HepG2 (cell line): ENCODE measurements at regions not wholly inside any gene's neighbourhood (a gene's known extent, or its start where the extent isn't known, plus 50 kb on each side); places are given as distances from the start of the nearest gene placed in this dataset.

Experiments
- ATAC-seq: fragments of 200-7000 bp; cut with Tn5 transposase; 3 replicates; pipeline ENCODE4 v1.9.1; 2020; ENCODE audit warnings: mild to moderate bottlenecking, moderate library complexity
- BruUV-seq: library from RNA; stranded (reverse); fragments of 400-500 nt; replicated peaks from 2 replicates; lab custom pipeline; 2021; lab: Mats Ljungman, UMichigan
- CTCF ChIA-PET: fragments of 300-600 bp; formaldehyde crosslinking; extraction: SDS; loops from one replicate; lab custom pipeline; 2021; ENCODE audit warnings: low total read pairs, inconsistent platforms, low intra/inter-chr PET ratio; lab: Yijun Ruan, JAX
- POLR2A ChIA-PET: fragments of 350-600 bp; sonication (Branson Sonifier 250); formaldehyde crosslinking; loops from one replicate; lab custom pipeline; 2020; ENCODE audit warnings: antibody characterized with exemption, inconsistent platforms; lab: Yijun Ruan, JAX
- DNase-seq: peaks from one replicate; pipeline ENCODE4 v3.0.0-alpha.2; 2015; ENCODE audit warnings: low spot score
- FAIRE-seq: peaks from 3 replicates; lab custom pipeline; 2011; peaks lifted over from hg19 to GRCh38; lab: Jason Lieb, UNC
- H2AFZ ChIP-seq: one replicate; pipeline ENCODE4 v1.6.1; 2011; ENCODE audit warnings: low read length, inconsistent platforms
- H3K27ac ChIP-seq: fragments of 300-600 bp; 3 replicates; pipeline ENCODE4 v1.8.0; 2011; ENCODE audit warnings: mixed run types, mild to moderate bottlenecking, mixed read lengths, low read length, inconsistent platforms; ENCODE audit not compliant: insufficient read depth; ENCODE audit errors: extremely low read length
- H3K27me3 ChIP-seq, 2 experiments: fragments of 200-600 bp in 1 of 2; 2 replicates in 1 of 2; 3 replicates in 1 of 2; pipeline versions ENCODE4 v1.6.0 to v1.8.0; 2011; ENCODE audit warnings: low read length in 2 of 2, mild to moderate bottlenecking in 2 of 2, moderate library complexity in 2 of 2, inconsistent platforms in 1 of 2; ENCODE audit not compliant: insufficient read depth in 2 of 2, control insufficient read depth in 1 of 2
- H3K36me3 ChIP-seq, 2 experiments: fragments of 200-600 bp in 1 of 2; replicated peaks in 1 of 2; 2 replicates in 1 of 2; 3 replicates in 1 of 2; pipeline versions ENCODE4 v1.5.1 to v1.8.0; 2011; ENCODE audit warnings: low read length in 2 of 2, inconsistent platforms in 1 of 2; ENCODE audit not compliant: insufficient read depth in 2 of 2, control insufficient read depth in 1 of 2
- H3K4me1 ChIP-seq: 2 replicates; pipeline ENCODE4 v1.5.1; 2012; ENCODE audit warnings: low read length, inconsistent platforms; ENCODE audit not compliant: insufficient read depth
- H3K4me2 ChIP-seq: 2 replicates; pipeline ENCODE4 v1.6.0; 2011; ENCODE audit warnings: low read depth, low read length, inconsistent platforms
- H3K4me3 ChIP-seq, 3 experiments: fragments of 200-600 bp in 1 of 3; sonication (generic), shearing (Covaris generic) in 1 of 3; replicated peaks in 1 of 3; 2 replicates each; pipeline ENCODE4 v1.5.1; 2011 to 2016; ENCODE audit warnings: low read length in 3 of 3, inconsistent platforms in 2 of 3, low read depth in 2 of 3, mild to moderate bottlenecking in 2 of 3, control low read depth in 1 of 3, mixed read lengths in 1 of 3; ENCODE audit not compliant: insufficient read depth in 1 of 3
- H3K79me2 ChIP-seq: one replicate; pipeline ENCODE4 v1.6.1; 2011; ENCODE audit warnings: low read length, inconsistent platforms; ENCODE audit not compliant: insufficient read depth
- H3K9ac ChIP-seq: 2 replicates; pipeline ENCODE4 v1.6.0; 2011; ENCODE audit warnings: mild to moderate bottlenecking, low read depth, low read length, inconsistent platforms; ENCODE audit not compliant: insufficient read depth
- H3K9me3 ChIP-seq: 2 replicates; pipeline ENCODE4 v1.5.1; 2012; ENCODE audit warnings: mild to moderate bottlenecking, low read length
- H4K20me1 ChIP-seq: 2 replicates; pipeline ENCODE4 v1.6.0; 2011; ENCODE audit warnings: inconsistent platforms, mild to moderate bottlenecking, low read length, moderate library complexity; ENCODE audit not compliant: insufficient read depth
- ARHGAP35 ChIP-seq: sonication (generic); formaldehyde crosslinking; IDR thresholded peaks from 2 replicates; pipeline ENCODE4 v1.9.0; 2022; ENCODE audit warnings: mild to moderate bottlenecking, inconsistent platforms, moderate library complexity, missing genetic modification reagents, borderline replicate concordance
- HHEX ChIP-seq: IDR thresholded peaks from 2 replicates; pipeline ENCODE4 v1.6.1; 2016; ENCODE audit warnings: control low read depth
- KDM1A ChIP-seq: IDR thresholded peaks from 2 replicates; pipeline ENCODE4 v1.6.1; 2016; ENCODE audit warnings: missing compliant biosample characterization
- MEF2D ChIP-seq: sonication (generic); formaldehyde crosslinking; IDR thresholded peaks from 2 replicates; pipeline ENCODE4 v1.5.1; 2020; ENCODE audit warnings: mild to moderate bottlenecking, missing genetic modification reagents
- PCBP1 ChIP-seq: fragments of 200-400 bp; formaldehyde crosslinking; IDR thresholded peaks from 2 replicates; pipeline ENCODE4 v1.6.1; 2017; ENCODE audit warnings: mild to moderate bottlenecking, low read depth, low read length, borderline replicate concordance
- RBAK ChIP-seq: sonication (generic); formaldehyde crosslinking; IDR thresholded peaks from 2 replicates; pipeline ENCODE4 v1.5.1; 2020; ENCODE audit warnings: mild to moderate bottlenecking, missing genetic modification reagents
- SMAD9 ChIP-seq: sonication (generic); formaldehyde crosslinking; IDR thresholded peaks from 2 replicates; pipeline ENCODE4 v1.5.1; 2020; ENCODE audit warnings: mild to moderate bottlenecking, missing genetic modification reagents
- ZNF253 ChIP-seq: sonication (generic); formaldehyde crosslinking; IDR thresholded peaks from 2 replicates; pipeline ENCODE4 v1.8.0; 2022; ENCODE audit warnings: mild to moderate bottlenecking, missing genetic modification reagents, borderline replicate concordance
- ZNF883 ChIP-seq: sonication (generic); formaldehyde crosslinking; IDR thresholded peaks from 2 replicates; pipeline ENCODE4 v1.5.1; 2020; ENCODE audit warnings: mild to moderate bottlenecking, missing genetic modification reagents; ENCODE audit errors: not compliant biosample characterization
- WGBS: methylation state at CpG from one replicate; pipeline ENCODE4 v1.1.6; 2017; ENCODE audit warnings: low lambda C conversion rate; 5-methylcytosine and 5-hydroxymethylcytosine counted together
- in situ Hi-C: cut with HindIII; loops from 2 replicates; pipeline ENCODE4 v1.10.0; 2017; ENCODE audit warnings: low pct_unique_long_range_greater_than_20kb; ENCODE audit not compliant: extremely low pct_ligation_motif_present
- intact Hi-C: fragments of 100-400 bp; cut with micrococcal nuclease; formaldehyde crosslinking; loops from one replicate; pipeline ENCODE4 v1.10.0; 2022; ENCODE audit not compliant: unreplicated experiment
- TF ChIP-seq, protein P1 (sequence below): sonication (generic); formaldehyde crosslinking; IDR thresholded peaks from 2 replicates; pipeline ENCODE4 v1.5.1; 2020; ENCODE audit warnings: missing genetic modification reagents, mild to moderate bottlenecking, borderline replicate concordance
- TF ChIP-seq, protein P2 (sequence below): sonication (generic); formaldehyde crosslinking; IDR thresholded peaks from 2 replicates; pipeline ENCODE4 v1.4.0; 2020; ENCODE audit warnings: mild to moderate bottlenecking, missing genetic modification reagents, borderline replicate concordance
- TF ChIP-seq, protein P3 (sequence below): sonication (generic); formaldehyde crosslinking; IDR thresholded peaks from 2 replicates; pipeline ENCODE4 v1.4.0; 2020; ENCODE audit warnings: missing genetic modification reagents
- TF ChIP-seq, protein P4 (sequence below): sonication (generic); formaldehyde crosslinking; IDR thresholded peaks from 2 replicates; pipeline ENCODE4 v1.4.0; 2020; ENCODE audit warnings: missing genetic modification reagents, low read depth, mild to moderate bottlenecking, borderline replicate concordance

DNA sequence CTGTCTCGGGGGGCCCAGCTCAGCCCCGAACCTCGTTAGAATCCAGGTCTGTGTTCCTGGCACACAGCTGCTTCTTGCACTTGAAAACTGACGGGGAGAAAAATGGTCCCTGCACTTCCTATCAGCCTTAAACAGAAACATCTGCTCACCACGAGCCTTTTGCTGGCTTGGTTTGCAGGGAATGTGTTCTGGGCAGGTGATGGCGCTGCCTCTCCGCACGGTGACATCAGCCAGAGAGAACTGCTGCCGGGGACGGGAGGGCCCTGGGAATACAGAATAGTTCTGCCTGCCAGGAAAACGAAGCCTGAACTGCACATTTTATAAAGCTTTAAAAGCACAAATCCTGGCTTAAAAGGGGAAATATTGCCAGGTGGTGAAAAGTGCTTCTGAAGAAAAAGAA lies 622.5 kb downstream of the TYW1 start (continued):
- TF ChIP-seq ARHGAP35 (CRISPR knock-in tag) (no peak), KDM1A (CRISPR knock-in tag) (no peak)
- TF ChIP-seq, all 625 proteins: peak for 2

DNA sequence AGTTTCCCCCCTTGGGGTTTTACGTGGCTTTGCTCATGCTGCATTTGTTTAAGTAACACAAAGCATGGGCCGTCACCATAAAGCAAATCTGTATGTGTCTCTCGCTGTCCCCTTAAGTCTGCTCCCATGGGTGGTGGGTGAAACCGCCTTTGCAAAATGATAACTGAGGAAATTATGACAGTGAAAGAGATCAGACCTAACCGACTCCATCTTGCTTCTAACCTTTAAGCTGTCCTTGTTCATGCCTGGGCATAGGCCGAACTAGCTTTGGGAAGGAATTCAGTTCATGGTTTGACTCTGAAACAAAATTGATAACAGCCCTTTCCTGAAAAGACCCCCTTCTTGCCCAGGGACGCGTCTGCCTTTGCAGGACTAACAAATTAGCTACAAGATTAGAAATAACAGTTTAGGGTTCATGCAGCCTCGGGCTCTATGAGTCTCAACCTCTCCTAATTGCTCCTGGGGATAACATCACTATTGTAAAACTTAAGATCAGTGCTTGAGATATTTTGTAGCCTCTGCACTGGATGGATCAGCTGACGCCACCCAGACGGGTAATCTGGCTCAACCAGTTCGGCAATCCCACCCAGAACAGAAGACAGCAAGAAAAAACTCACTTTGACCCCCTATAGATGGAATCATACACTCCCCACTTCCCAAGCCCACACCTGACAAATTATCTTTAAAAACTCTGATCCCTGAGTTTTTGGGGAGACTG lies 623.7 kb downstream of the TYW1 start:
- Histone ChIP-seq H3K9me3 (no peaks in the 10 kb centered on the region), H3K4me2 (no peak overlapping the region), H3K4me3 (no peak overlapping the region), H3K27me3 (peaks cover 0 to 8% of the 10 kb centered on the region in 2 experiments; a peak in 3 of 5 replicates), H3K36me3 (no peaks in the 10 kb centered on the region), H3K9ac (no peak overlapping the region), H4K20me1 (no peaks in the 10 kb centered on the region), H2AFZ (no peak overlapping the region), H3K4me1 (no peaks in the 10 kb centered on the region), H3K79me2 (no peaks in the 10 kb centered on the region), H3K27ac (no peak overlapping the region)
- ChIA-PET CTCF (no interaction called here), POLR2A (no interaction called here)
- no TSS peak for BruUV-seq
- no peak for ATAC-seq
- in situ Hi-C loops: no loop called here
- 41% methylated on average over 12 of the region's 12 CpGs for WGBS
- DNase-seq: no peak
- no peak for FAIRE-seq
- intact Hi-C loops: loop anchor here (10.0 kb wide), 1 partner anchor 234 kb away; no protein-coding TSS in a partner anchor
- TF ChIP-seq SMAD9 (CRISPR knock-in tag) (no peak), ZNF253 (CRISPR knock-in tag) (no peak), HHEX (CRISPR knock-in tag) (no peak), MEF2D (CRISPR knock-in tag) (no peak), PCBP1 (no peak), RBAK (CRISPR knock-in tag) (no peak), ZNF883 (no peak)
- TF ChIP-seq, protein P1, sequence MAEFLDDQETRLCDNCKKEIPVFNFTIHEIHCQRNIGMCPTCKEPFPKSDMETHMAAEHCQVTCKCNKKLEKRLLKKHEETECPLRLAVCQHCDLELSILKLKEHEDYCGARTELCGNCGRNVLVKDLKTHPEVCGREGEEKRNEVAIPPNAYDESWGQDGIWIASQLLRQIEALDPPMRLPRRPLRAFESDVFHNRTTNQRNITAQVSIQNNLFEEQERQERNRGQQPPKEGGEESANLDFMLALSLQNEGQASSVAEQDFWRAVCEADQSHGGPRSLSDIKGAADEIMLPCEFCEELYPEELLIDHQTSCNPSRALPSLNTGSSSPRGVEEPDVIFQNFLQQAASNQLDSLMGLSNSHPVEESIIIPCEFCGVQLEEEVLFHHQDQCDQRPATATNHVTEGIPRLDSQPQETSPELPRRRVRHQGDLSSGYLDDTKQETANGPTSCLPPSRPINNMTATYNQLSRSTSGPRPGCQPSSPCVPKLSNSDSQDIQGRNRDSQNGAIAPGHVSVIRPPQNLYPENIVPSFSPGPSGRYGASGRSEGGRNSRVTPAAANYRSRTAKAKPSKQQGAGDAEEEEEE (CRISPR knock-in tag): no peak
- TF ChIP-seq, protein P2, sequence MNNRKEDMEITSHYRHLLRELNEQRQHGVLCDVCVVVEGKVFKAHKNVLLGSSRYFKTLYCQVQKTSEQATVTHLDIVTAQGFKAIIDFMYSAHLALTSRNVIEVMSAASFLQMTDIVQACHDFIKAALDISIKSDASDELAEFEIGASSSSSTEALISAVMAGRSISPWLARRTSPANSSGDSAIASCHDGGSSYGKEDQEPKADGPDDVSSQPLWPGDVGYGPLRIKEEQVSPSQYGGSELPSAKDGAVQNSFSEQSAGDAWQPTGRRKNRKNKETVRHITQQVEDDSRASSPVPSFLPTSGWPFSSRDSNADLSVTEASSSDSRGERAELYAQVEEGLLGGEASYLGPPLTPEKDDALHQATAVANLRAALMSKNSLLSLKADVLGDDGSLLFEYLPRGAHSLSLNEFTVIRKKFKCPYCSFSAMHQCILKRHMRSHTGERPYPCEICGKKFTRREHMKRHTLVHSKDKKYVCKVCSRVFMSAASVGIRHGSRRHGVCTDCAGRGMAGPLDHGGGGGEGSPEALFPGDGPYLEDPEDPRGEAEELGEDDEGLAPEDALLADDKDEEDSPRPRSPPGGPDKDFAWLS (CRISPR knock-in tag): no peak
- TF ChIP-seq, protein P3, sequence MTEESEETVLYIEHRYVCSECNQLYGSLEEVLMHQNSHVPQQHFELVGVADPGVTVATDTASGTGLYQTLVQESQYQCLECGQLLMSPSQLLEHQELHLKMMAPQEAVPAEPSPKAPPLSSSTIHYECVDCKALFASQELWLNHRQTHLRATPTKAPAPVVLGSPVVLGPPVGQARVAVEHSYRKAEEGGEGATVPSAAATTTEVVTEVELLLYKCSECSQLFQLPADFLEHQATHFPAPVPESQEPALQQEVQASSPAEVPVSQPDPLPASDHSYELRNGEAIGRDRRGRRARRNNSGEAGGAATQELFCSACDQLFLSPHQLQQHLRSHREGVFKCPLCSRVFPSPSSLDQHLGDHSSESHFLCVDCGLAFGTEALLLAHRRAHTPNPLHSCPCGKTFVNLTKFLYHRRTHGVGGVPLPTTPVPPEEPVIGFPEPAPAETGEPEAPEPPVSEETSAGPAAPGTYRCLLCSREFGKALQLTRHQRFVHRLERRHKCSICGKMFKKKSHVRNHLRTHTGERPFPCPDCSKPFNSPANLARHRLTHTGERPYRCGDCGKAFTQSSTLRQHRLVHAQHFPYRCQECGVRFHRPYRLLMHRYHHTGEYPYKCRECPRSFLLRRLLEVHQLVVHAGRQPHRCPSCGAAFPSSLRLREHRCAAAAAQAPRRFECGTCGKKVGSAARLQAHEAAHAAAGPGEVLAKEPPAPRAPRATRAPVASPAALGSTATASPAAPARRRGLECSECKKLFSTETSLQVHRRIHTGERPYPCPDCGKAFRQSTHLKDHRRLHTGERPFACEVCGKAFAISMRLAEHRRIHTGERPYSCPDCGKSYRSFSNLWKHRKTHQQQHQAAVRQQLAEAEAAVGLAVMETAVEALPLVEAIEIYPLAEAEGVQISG: no peak
- TF ChIP-seq, protein P4, sequence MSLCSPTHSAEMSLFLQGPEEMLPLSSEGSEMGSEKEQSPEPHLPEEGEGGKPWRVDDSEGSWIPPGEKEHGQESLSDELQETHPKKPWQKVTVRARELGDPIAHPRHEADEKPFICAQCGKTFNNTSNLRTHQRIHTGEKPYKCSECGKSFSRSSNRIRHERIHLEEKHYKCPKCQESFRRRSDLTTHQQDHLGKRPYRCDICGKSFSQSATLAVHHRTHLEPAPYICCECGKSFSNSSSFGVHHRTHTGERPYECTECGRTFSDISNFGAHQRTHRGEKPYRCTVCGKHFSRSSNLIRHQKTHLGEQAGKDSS (CRISPR knock-in tag): no peak
